Caco-2 (cell line): ENCODE measurements at regions not wholly inside any gene's neighbourhood (a gene's known extent, or its start where the extent isn't known, plus 50 kb on each side); places are given as distances from the start of the nearest gene placed in this dataset.

Experiments
- BruUV-seq: library from RNA; stranded (reverse); fragments of 400-500 nt; replicated peaks from 2 replicates; lab custom pipeline; 2021; lab: Mats Ljungman, UMichigan
- CTCF ChIA-PET: fragments of 300-600 bp; sonication (Branson Sonifier 250); formaldehyde crosslinking; loops from one replicate; lab custom pipeline; 2022; ENCODE audit warnings: antibody characterized with exemption; lab: Charles Lee
- POLR2A ChIA-PET: fragments of 300-600 bp; sonication (Branson Sonifier 250); formaldehyde crosslinking; loops from one replicate; lab custom pipeline; 2022; ENCODE audit warnings: antibody characterized with exemption; lab: Charles Lee
- DNase-seq, 2 experiments: peaks; one replicate each; pipeline versions ENCODE4 v3.0.0 to v3.0.0-alpha.2; 2020 to 2022
- H3K27me3 ChIP-seq: replicated peaks from 2 replicates; pipeline ENCODE4 v1.6.0; 2011; ENCODE audit warnings: low read length; ENCODE audit not compliant: control insufficient read depth, insufficient read depth
- H3K36me3 ChIP-seq: 2 replicates; pipeline ENCODE4 v1.5.1; 2011; ENCODE audit warnings: low read length; ENCODE audit not compliant: control insufficient read depth, insufficient read depth
- H3K4me1 ChIP-seq: fragments of 250-450 bp; sonication (Bioruptor Pico); 2 replicates; pipeline ENCODE4 v1.5.1; 2020; ENCODE audit warnings: mild to moderate bottlenecking
- H3K4me3 ChIP-seq: 2 replicates; pipeline ENCODE4 v1.5.1; 2011; ENCODE audit warnings: low read depth, mild to moderate bottlenecking, control low read depth, low read length
- H3K9me3 ChIP-seq: fragments of 250-450 bp; sonication (Bioruptor Pico); 2 replicates; pipeline ENCODE4 v1.5.1; 2020; ENCODE audit warnings: mild to moderate bottlenecking, moderate library complexity
- H3K27ac Mint-ChIP-seq: one replicate; pipeline ENCODE4 v1.8.0; 2022; ENCODE audit warnings: mixed read lengths; ENCODE audit not compliant: unreplicated experiment
- H3K27me3 Mint-ChIP-seq: one replicate; pipeline ENCODE4 v1.8.0; 2022; ENCODE audit warnings: mixed read lengths; ENCODE audit not compliant: insufficient read depth, unreplicated experiment
- H3K36me3 Mint-ChIP-seq: one replicate; pipeline ENCODE4 v1.8.0; 2022; ENCODE audit warnings: mild to moderate bottlenecking, mixed read lengths; ENCODE audit not compliant: insufficient read depth, unreplicated experiment
- H3K4me1 Mint-ChIP-seq: one replicate; pipeline ENCODE4 v1.8.0; 2022; ENCODE audit warnings: low read depth, mixed read lengths; ENCODE audit not compliant: unreplicated experiment
- H3K4me3 Mint-ChIP-seq: one replicate; pipeline ENCODE4 v1.8.0; 2022; ENCODE audit warnings: mild to moderate bottlenecking, moderate library complexity, mixed read lengths; ENCODE audit not compliant: unreplicated experiment
- H3K9me3 Mint-ChIP-seq: one replicate; pipeline ENCODE4 v1.8.0; 2022; ENCODE audit warnings: mixed read lengths; ENCODE audit not compliant: unreplicated experiment
- CTCF ChIP-seq, 2 experiments: fragments of 200-600 bp in 1 of 2; IDR thresholded peaks; 1 replicate in 1 of 2; 2 replicates in 1 of 2; pipeline versions ENCODE4 v1.5.1 to v1.8.0; 2011 to 2022; ENCODE audit warnings: antibody characterized with exemption in 1 of 2, control low read depth in 1 of 2, inconsistent platforms in 1 of 2, low read depth in 1 of 2, low read length in 1 of 2, mild to moderate bottlenecking in 1 of 2, moderate library complexity in 1 of 2; ENCODE audit not compliant: insufficient read depth in 1 of 2, severe bottlenecking in 1 of 2, unreplicated experiment in 1 of 2
- intact Hi-C: fragments of 100-400 bp; cut with micrococcal nuclease; formaldehyde crosslinking; loops from one replicate; pipeline ENCODE4 v1.10.0; 2022; ENCODE audit not compliant: unreplicated experiment

- CTCF ChIA-PET: no interaction called here
- no peaks in the 10 kb centered on the region for H3K27me3 ChIP-seq
- Mint-ChIP-seq H3K27me3 (peaks cover 3% of the 10 kb centered on the region), H3K4me1 (no peaks in the 10 kb centered on the region), H3K27ac (no peak overlapping the region), H3K36me3 (no peaks in the 10 kb centered on the region), H3K4me3 (no peak overlapping the region), H3K9me3 (no peaks in the 10 kb centered on the region)
- no peak for TF ChIP-seq CTCF (IDR thresholded peaks at IDR 0.05; ENCODE audit: insufficient read depth in 1 of 2, low read depth in 1 of 2, low read length in 1 of 2, severe bottlenecking in 1 of 2, unreplicated experiment in 1 of 2)
- POLR2A ChIA-PET: no interaction called here
- intact Hi-C loops: no loop called here
- no peak overlapping the region for H3K4me3 ChIP-seq
- DNase-seq: no peak
- H3K36me3 ChIP-seq: no peaks in the 10 kb centered on the region
- no peaks in the 10 kb centered on the region for H3K9me3 ChIP-seq
- no peaks in the 10 kb centered on the region for H3K4me1 ChIP-seq
- no TSS peak for BruUV-seq
Measured at GRCh38 chr2:146666340-146666739, 1178.5 kb upstream of the ACVR2A start.

DNA sequence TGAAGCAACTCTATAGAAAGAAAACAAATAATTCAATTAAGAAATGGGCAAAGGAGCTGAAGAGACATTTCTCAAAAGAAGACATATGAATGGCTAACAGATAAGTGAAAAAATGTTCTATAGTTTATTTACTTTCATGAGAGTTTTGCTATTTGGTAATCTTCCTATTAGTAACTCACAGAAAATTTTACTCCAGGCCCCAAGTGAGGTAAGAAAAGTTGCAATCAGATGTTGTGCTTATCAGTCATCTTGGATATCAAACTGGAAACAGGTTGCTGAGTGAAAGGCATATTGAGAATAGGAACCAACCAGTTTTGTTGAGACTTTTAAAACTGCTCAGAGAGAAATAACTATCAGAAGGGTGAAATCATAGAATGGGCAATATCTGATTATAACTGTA is 1179.0 kb upstream of the ACVR2A start:
- no peak overlapping the region for H3K4me3 Mint-ChIP-seq
- no peak overlapping the region for H3K27ac Mint-ChIP-seq
- H3K27me3 Mint-ChIP-seq: peaks cover 3% of the 10 kb centered on the region
- H3K4me1 Mint-ChIP-seq: no peaks in the 10 kb centered on the region
- no peaks in the 10 kb centered on the region for H3K27me3 ChIP-seq
- no peaks in the 10 kb centered on the region for H3K4me1 ChIP-seq
- CTCF ChIA-PET: no interaction called here
- H3K36me3 ChIP-seq: no peaks in the 10 kb centered on the region
- intact Hi-C loops: no loop called here
- POLR2A ChIA-PET: no interaction called here
- H3K9me3 Mint-ChIP-seq: no peaks in the 10 kb centered on the region
- H3K9me3 ChIP-seq: no peaks in the 10 kb centered on the region
- TF ChIP-seq CTCF (IDR thresholded peaks at IDR 0.05; ENCODE audit: insufficient read depth in 1 of 2, low read depth in 1 of 2, low read length in 1 of 2, severe bottlenecking in 1 of 2, unreplicated experiment in 1 of 2): no peak
- BruUV-seq: no TSS peak
- DNase-seq: no peak
- no peak overlapping the region for H3K4me3 ChIP-seq
- no peaks in the 10 kb centered on the region for H3K36me3 Mint-ChIP-seq

DNA sequence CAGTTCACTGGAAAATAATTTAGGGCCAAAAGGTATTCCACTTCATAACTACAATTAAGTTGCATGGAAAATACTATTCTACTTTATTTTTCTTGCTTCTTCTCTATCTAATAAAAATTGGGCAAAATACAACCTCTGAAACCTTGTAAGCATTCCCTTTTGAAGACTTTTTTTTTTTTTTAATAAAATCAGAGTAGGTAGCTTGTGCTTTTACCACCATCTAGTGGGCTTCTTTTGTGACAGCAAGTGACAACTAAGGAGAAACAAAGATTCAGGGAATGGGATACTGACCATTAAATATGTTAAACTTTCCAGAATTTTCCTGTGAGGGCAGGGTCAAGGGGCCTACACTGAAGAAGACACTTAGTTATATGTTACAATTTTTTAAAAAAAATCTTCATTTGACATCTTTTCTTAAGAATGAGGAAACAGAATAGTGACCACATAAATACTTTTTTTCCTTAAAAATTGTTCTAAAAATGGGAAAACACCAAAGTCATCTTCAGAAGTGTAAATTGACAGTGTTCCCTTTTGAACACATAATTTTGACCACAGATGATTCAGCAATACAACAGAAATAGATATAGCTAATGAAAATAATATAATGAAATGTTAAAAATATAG is 1183.2 kb upstream of the ACVR2A start:
- Histone ChIP-seq H3K27me3 (no peaks in the 10 kb centered on the region), H3K4me1 (no peaks in the 10 kb centered on the region), H3K36me3 (no peaks in the 10 kb centered on the region), H3K4me3 (no peak overlapping the region), H3K9me3 (no peaks in the 10 kb centered on the region; the same call in 1 of the 2 replicates)
- no peak overlapping the region for H3K27ac Mint-ChIP-seq
- no TSS peak for BruUV-seq
- CTCF ChIA-PET: interaction anchor here (0.6 to 1.0 kb wide), 3 partner anchors 82 to 906 kb away, joined by 3 read pairs; no protein-coding TSS in a partner anchor
- H3K27me3 Mint-ChIP-seq: peaks cover 3% of the 10 kb centered on the region
- POLR2A ChIA-PET: no interaction called here
- no peaks in the 10 kb centered on the region for H3K4me1 Mint-ChIP-seq
- peak; percentile 66 to 71 for TF ChIP-seq CTCF (IDR thresholded peaks at IDR 0.05; ENCODE audit: insufficient read depth in 1 of 2, low read depth in 1 of 2, low read length in 1 of 2, severe bottlenecking in 1 of 2, unreplicated experiment in 1 of 2)
- H3K9me3 Mint-ChIP-seq: no peaks in the 10 kb centered on the region
- H3K36me3 Mint-ChIP-seq: no peaks in the 10 kb centered on the region
- intact Hi-C loops: loop anchor here (5.0 kb wide), 3 partner anchors 134 to 514 kb away; no protein-coding TSS in a partner anchor
- no peak overlapping the region for H3K4me3 Mint-ChIP-seq
- DNase-seq: peak in 1 of 2 experiments; percentile 30
